Stimulated activated naive CD8-positive, alpha-beta T cell treated with anti-CD3 and anti-CD28 coated beads, Interleukin-15, Interleukin-2, amounts not matched to agents 100 U/mL and 50 U/mL, for 24 hours (primary cell): ENCODE measurements at regions not wholly inside any gene's neighbourhood (a gene's known extent, or its start where the extent isn't known, plus 50 kb on each side); places are given as distances from the start of the nearest gene placed in this dataset.
A peak's percentile ranks its signal among the peaks of the same experiment; 100 is the strongest.

Source experiments
- ATAC-seq: fragments of 150-1000 bp; cut with Tn5 transposase; one replicate; pipeline ENCODE4 v1.10.0; 2021
- DNase-seq: peaks from one replicate; pipeline ENCODE4 v3.0.0; 2021

GRCh38 chr1:193555662-193556441, 369.4 kb upstream of the B3GALT2 start:
- no peak for ATAC-seq
- DNase-seq, result no peak

GRCh38 chr1:193553564-193553963, 367.2 kb upstream of the B3GALT2 start:
- DNase-seq, result no peak
- no peak for ATAC-seq

DNA sequence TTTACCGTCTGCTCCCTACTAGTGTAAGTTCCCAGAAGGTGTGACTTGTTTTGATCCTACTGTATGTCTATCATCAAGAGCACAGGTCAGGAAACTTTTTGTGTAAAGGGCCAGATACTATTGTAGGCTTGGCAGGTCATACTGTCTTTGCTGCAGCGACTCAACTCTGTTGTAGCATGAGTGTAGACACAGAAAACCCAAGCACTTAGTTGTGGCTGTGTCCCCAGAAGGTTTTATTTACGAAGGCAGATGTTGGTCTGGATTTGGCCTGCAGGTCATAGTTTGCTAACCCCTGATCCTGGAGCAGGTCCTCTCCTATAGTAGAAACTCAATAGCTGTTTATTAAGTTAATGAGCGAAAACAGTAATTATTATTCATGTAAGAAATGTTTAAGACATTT, 365.9 kb upstream of the B3GALT2 start:
- DNase-seq (no peak), ATAC-seq (no peak)

GRCh38 chr1:193549081-193549480, 362.7 kb upstream of the B3GALT2 start:
- DNase-seq (no peak), ATAC-seq (no peak)

- no peak for DNase-seq
- ATAC-seq, result no peak
These were observed 358.8 kb upstream of the B3GALT2 start for GRCh38 chr1:193545171-193545570.

- DNase-seq (no peak), ATAC-seq (no peak)
These were observed 356.8 kb upstream of the B3GALT2 start for GRCh38 chr1:193543259-193543658.

DNA sequence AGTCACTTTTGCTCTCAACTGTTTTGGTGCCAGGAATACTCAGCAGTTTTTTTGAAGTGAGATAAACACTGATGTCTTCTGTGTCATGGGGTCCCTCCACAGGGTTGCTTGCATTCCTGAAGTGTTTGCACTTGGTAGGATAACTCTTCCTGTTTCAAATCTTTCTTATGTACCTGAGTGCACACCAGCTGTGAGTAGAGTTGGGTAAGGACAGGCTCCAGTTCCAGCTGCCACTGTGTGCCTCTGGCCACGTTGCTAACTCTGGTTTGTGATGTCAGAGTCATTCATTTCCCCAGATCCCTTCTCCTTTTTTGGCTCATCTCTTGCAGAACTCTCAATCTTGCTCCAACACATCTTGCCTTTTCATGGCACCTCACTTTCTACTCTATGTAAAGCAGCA, 356.3 kb upstream of the B3GALT2 start:
- no peak for DNase-seq
- ATAC-seq, result no peak

- ATAC-seq, result peak; percentile 53
- DNase-seq, result no peak
These were observed 354.1 kb upstream of the B3GALT2 start for GRCh38 chr1:193540511-193540910.

- peak; percentile 15 for DNase-seq
- peak; percentile 50 for ATAC-seq
These were observed 353.5 kb upstream of the B3GALT2 start for GRCh38 chr1:193539731-193540459.

DNA sequence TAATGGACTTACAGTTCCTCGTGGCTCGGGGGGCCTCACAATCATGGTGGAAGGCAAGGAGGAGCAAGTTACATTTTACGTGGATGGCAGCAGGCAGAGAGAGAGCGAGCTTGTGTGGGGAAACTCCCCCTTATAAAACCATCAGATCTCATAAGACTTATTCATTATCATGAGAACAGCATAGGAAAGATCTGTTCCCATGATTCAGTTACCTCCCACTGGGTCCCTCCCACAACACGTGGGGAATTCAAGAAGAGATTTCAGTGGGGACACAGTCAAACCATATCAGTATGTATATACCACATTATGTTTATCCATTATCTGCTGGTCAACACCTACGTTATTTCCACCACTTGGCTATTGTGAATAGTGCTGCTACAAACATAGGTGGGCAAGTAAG, 352.3 kb upstream of the B3GALT2 start:
- peak; percentile 33 for ATAC-seq
- peak; percentile 20 for DNase-seq

GRCh38 chr1:193538003-193538354, 351.6 kb upstream of the B3GALT2 start:
- no peak for ATAC-seq

GRCh38 chr1:193537266-193538002, 351.0 kb upstream of the B3GALT2 start:
- DNase-seq, result peak; percentile 66
- ATAC-seq, result peak; percentile 87

More at GRCh38 chr1:193538003-193538354, 351.6 kb upstream of the B3GALT2 start:
- no peak for DNase-seq

GRCh38 chr1:193533853-193534252, 347.4 kb upstream of the B3GALT2 start:
- DNase-seq (no peak), ATAC-seq (no peak)

- no peak for ATAC-seq
These were observed 339.7 kb upstream of the B3GALT2 start for GRCh38 chr1:193525917-193526710.

GRCh38 chr1:193525411-193525810, 339.0 kb upstream of the B3GALT2 start:
- ATAC-seq, result no peak
- no peak for DNase-seq

More at GRCh38 chr1:193525917-193526710, 339.7 kb upstream of the B3GALT2 start:
- no peak for DNase-seq

DNA sequence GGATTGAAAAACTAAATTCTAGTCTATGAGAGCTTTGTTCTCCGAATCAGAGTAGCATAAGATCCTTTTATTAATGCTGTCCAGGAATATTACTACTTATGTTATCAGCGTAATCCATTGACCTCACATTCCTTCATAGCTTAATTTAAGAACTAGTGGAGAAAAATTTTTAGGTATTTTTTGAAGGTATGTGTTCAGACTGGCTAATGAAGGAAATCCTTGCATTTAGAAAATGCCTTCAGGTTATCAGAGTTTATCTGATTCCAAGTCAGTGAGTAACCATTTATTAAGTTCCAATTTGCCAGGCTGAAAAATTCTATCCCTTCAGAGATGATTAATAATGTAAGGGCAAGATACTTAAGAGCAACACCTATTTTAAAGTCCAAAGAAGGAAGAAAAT, 338.2 kb upstream of the B3GALT2 start:
- ATAC-seq, result no peak
- no peak for DNase-seq

DNA sequence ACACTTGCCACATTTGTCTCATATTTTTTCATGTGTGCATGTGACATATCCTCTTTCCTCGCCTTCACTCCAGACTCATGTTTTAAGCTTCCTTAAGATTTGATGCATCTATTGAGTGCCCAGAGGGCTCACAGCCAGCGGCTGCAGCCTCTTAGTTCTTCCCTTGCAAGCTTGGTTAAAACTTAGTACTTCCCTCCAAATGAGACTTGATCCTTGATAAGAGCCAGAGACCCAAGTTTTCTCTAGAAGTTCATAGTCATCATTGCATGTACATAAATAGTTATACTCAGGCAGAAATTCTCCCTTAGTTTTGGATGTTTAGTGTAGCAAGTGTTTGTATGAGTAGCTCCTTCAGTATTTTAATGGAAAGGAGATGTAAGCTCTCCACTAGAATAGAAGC, 337.6 kb upstream of the B3GALT2 start:
- ATAC-seq, result no peak

DNA sequence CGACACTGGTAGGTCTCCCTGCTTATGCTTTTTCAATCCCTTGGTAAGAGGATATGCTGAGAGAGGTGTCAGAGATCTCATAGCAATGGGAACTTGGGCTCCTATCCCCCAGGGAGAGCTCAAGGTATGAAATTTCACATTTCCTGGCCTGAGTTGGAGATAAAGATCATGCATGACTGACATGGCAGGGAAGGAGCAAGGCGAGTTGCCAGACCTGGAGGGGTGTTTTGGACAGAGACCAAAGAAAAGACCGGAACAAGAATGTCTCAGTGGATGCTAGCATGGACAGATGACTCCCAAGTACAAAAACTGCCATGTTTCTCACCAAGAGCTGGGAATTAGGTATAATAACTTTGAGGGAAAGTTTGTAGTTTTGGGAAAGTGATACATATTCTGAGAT, 334.1 kb upstream of the B3GALT2 start:
- ATAC-seq, result no peak
- DNase-seq, result no peak

More for the DNA sequence above, 337.6 kb upstream of the B3GALT2 start:
- DNase-seq, result no peak

DNA sequence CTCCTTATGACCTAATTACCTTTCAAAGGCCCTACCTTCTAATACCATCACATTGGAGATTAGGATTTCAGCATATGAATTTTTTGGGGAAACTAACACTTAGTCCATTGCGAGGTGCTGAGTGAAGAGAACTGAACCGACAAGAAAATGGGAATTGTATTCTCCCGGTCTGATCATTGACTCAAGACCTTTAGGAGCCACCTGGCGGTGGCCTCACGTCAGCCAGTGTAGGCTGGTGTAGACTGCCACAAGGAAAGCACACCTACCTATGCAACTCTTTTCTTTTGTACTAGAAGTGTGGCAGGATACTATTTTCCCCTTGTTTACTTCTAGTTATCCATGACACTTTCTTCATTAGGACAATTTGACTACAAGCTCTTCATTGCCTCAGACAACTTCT, 333.5 kb upstream of the B3GALT2 start:
- no peak for ATAC-seq
- DNase-seq, result no peak

GRCh38 chr1:193516755-193517388, 330.5 kb upstream of the B3GALT2 start:
- DNase-seq (no peak), ATAC-seq (peak; percentile 61)

- DNase-seq, result no peak
These were observed 328.0 kb upstream of the B3GALT2 start for GRCh38 chr1:193514397-193514796.

GRCh38 chr1:193513032-193513431, 326.6 kb upstream of the B3GALT2 start:
- ATAC-seq (no peak), DNase-seq (no peak)

More at GRCh38 chr1:193514397-193514796, 328.0 kb upstream of the B3GALT2 start:
- no peak for ATAC-seq
